Uterus (tissue), 2 donors: ENCODE measurements at regions not wholly inside any gene's neighbourhood (a gene's known extent, or its start where the extent isn't known, plus 50 kb on each side); places are given as distances from the start of the nearest gene placed in this dataset.

Experiments
- CTCF ChIP-seq, 4 experiments: fragments of 200-600 bp in 2 of 4; fragments of 450-650 bp in 2 of 4; sonication (generic) in 2 of 4; IDR thresholded peaks; one replicate each; pipeline ENCODE4 v1.5.1; 2016 to 2019; ENCODE audit warnings: antibody characterized with exemption in 4 of 4, mild to moderate bottlenecking in 2 of 4, moderate library complexity in 1 of 4
- POLR2A ChIP-seq, 2 donors: fragments of 450-650 bp; IDR thresholded peaks; one replicate each; pipeline ENCODE4 v1.6.1; 2016; ENCODE audit warnings: antibody characterized with exemption in 2 of 2, mild to moderate bottlenecking in 1 of 2, moderate library complexity in 1 of 2

DNA sequence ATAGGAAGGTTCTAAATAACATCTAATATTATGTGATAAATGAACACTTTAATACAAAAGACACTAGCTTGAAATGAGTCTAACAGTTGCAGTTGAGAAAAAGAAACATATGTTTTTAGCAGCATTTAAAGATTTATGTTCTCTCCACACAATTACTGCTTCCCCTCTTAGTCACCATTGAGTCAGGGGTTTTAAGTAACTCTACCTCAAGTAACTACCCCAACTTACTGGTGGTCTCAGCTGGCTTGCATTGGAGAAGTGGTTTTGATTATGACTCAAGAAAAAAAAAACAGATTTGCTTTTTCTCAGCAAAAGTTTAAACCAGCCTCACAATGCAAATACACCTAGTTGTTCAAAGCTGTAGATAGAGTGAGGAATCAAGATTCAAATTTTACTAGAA lies 1216.5 kb upstream of the CDH9 start:
- TF ChIP-seq CTCF (IDR thresholded peaks at IDR 0.05) (no peak), POLR2A (IDR thresholded peaks at IDR 0.05) (no peak)
